PC-9 (cell line): ENCODE measurements at regions not wholly inside any gene's neighbourhood (a gene's known extent, or its start where the extent isn't known, plus 50 kb on each side); places are given as distances from the start of the nearest gene placed in this dataset.

Experiments
- BruUV-seq: library from RNA; stranded (reverse); fragments of 400-500 nt; replicated peaks from 2 replicates; lab custom pipeline; 2021; lab: Mats Ljungman, UMichigan
- CTCF ChIA-PET: fragments of 300-600 bp; sonication (Branson Sonifier 250); formaldehyde crosslinking; loops from one replicate; lab custom pipeline; 2022; ENCODE audit warnings: antibody characterized with exemption; lab: Charles Lee
- POLR2A ChIA-PET: fragments of 300-600 bp; sonication (Branson Sonifier 250); formaldehyde crosslinking; loops from one replicate; lab custom pipeline; 2022; ENCODE audit warnings: antibody characterized with exemption; ENCODE audit not compliant: unreplicated experiment; lab: Charles Lee
- DNase-seq, 2 experiments: peaks; one replicate each; pipeline versions ENCODE4 v3.0.0 to v3.0.0-alpha.2; 2015 to 2022; ENCODE audit warnings: mixed read lengths in 1 of 2
- H2AFZ ChIP-seq: fragments of 200-600 bp; sonication (generic); 2 replicates; pipeline ENCODE4 v1.8.1; 2017; ENCODE audit warnings: antibody characterized with exemption
- H3F3A ChIP-seq: fragments of 200-600 bp; sonication (generic); 2 replicates; pipeline ENCODE4 v1.8.1; 2017; ENCODE audit warnings: antibody characterized with exemption, mild to moderate bottlenecking, low read depth; ENCODE audit not compliant: insufficient read depth
- H3K27ac ChIP-seq: fragments of 200-600 bp; sonication (generic); 2 replicates; pipeline ENCODE4 v1.6.1; 2016; ENCODE audit warnings: mixed run types
- H3K27me3 ChIP-seq: fragments of 200-600 bp; sonication (generic); 2 replicates; pipeline ENCODE4 v1.6.1; 2016; ENCODE audit warnings: low read depth, mixed run types; ENCODE audit not compliant: insufficient read depth
- H3K36me3 ChIP-seq: fragments of 200-600 bp; sonication (generic); 2 replicates; pipeline ENCODE4 v1.6.1; 2016; ENCODE audit warnings: low read depth, mixed run types
- H3K4me1 ChIP-seq: fragments of 200-600 bp; sonication (generic); replicated peaks from 2 replicates; pipeline ENCODE4 v1.6.1; 2016; ENCODE audit warnings: mixed run types; ENCODE audit not compliant: insufficient read depth
- H3K4me2 ChIP-seq: fragments of 200-600 bp; sonication (generic); 2 replicates; pipeline ENCODE4 v1.6.1; 2017; ENCODE audit warnings: mixed run types
- H3K4me3 ChIP-seq: fragments of 200-600 bp; sonication (generic); 2 replicates; pipeline ENCODE4 v1.6.1; 2016; ENCODE audit warnings: mixed run types
- H3K79me2 ChIP-seq: fragments of 200-600 bp; sonication (generic); 2 replicates; pipeline ENCODE4 v1.6.1; 2017; ENCODE audit warnings: low read depth, mixed run types
- H3K9me2 ChIP-seq: fragments of 200-600 bp; sonication (generic); 2 replicates; pipeline ENCODE4 v1.8.1; 2017; ENCODE audit warnings: mild to moderate bottlenecking; ENCODE audit not compliant: insufficient read depth
- H3K9me3 ChIP-seq: fragments of 200-600 bp; sonication (generic); 2 replicates; pipeline ENCODE4 v1.8.1; 2016; ENCODE audit warnings: low read depth; ENCODE audit not compliant: insufficient read depth
- H4K20me1 ChIP-seq: fragments of 200-600 bp; sonication (generic); 2 replicates; pipeline ENCODE4 v1.8.1; 2017; ENCODE audit not compliant: insufficient read depth
- EZH2 ChIP-seq: fragments of 200-600 bp; sonication (generic); IDR thresholded peaks from 2 replicates; pipeline ENCODE4 v1.8.0; 2017; ENCODE audit warnings: antibody characterized with exemption, low read depth
- intact Hi-C: fragments of 100-400 bp; cut with micrococcal nuclease; formaldehyde crosslinking; loops from one replicate; pipeline ENCODE4 v1.10.0; 2022; ENCODE audit not compliant: unreplicated experiment
- TF ChIP-seq, protein P1 (sequence below): fragments of 200-600 bp; sonication (generic); conservative IDR thresholded peaks from 2 replicates; pipeline ENCODE4 v1.6.1; 2017; ENCODE audit warnings: mixed run types, antibody characterized with exemption, mild to moderate bottlenecking, moderate library complexity

DNA sequence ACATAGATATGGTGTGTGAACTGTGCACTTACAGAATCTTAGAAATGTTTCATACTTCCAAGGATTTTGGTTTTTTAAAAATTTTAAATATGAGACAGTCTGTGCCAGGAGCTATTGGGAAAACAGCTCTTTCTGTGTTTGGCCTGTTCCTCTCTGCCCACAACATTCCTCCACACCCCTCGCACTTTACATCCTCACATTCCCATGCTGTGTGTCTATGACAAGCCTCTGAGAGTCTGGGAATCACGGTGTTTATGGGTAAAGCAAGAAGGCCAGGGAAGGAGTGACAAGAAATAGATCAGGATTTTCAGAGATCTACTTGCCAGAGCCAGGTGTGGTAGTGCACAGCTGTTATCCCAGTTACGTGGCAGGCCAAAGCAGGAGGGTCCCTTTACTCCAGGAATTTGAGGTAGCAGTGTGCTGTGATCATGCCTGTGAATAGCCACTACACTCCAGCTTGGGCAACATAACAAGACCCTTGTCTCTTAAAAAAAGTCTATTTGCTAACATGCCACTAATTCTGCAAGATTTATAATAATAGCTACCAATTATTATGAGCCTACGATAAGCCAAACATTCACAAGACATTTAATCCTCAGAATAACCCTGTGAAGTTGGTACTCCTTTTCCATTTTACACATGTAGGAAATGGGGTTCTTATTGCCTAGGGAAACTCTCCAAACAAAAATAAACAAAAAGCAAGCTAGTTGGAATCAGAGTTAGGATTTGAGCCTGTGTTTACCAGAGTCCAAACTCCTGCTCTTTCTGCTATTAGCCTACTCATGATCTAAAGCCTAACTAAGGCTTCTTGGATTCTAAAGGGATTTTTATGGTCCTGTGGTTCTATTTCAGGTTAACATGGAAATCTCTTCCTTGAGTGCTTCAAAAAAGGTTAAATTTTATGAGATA is 168.3 kb upstream of the SP8 start:
- CTCF ChIA-PET, result no interaction called here
- no peak for TF ChIP-seq EZH2
- TF ChIP-seq, protein P1, sequence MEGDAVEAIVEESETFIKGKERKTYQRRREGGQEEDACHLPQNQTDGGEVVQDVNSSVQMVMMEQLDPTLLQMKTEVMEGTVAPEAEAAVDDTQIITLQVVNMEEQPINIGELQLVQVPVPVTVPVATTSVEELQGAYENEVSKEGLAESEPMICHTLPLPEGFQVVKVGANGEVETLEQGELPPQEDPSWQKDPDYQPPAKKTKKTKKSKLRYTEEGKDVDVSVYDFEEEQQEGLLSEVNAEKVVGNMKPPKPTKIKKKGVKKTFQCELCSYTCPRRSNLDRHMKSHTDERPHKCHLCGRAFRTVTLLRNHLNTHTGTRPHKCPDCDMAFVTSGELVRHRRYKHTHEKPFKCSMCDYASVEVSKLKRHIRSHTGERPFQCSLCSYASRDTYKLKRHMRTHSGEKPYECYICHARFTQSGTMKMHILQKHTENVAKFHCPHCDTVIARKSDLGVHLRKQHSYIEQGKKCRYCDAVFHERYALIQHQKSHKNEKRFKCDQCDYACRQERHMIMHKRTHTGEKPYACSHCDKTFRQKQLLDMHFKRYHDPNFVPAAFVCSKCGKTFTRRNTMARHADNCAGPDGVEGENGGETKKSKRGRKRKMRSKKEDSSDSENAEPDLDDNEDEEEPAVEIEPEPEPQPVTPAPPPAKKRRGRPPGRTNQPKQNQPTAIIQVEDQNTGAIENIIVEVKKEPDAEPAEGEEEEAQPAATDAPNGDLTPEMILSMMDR, result no peak
- Histone ChIP-seq H3K27me3 (no peaks in the 10 kb centered on the region), H3K27ac (no peak overlapping the region), H4K20me1 (no peaks in the 10 kb centered on the region), H3K79me2 (no peaks in the 10 kb centered on the region), H3K4me3 (no peak overlapping the region), H2AFZ (no peak overlapping the region), H3K4me1 (peaks cover 25% of the 10 kb centered on the region), H3K36me3 (no peaks in the 10 kb centered on the region), H3K9me3 (no peaks in the 10 kb centered on the region), H3F3A (peaks cover 18% of the 10 kb centered on the region), H3K9me2 (no peaks in the 10 kb centered on the region), H3K4me2 (no peak overlapping the region)
- intact Hi-C loops, result no loop called here
- no peak for DNase-seq
- POLR2A ChIA-PET, result no interaction called here
- BruUV-seq, result no TSS peak

DNA sequence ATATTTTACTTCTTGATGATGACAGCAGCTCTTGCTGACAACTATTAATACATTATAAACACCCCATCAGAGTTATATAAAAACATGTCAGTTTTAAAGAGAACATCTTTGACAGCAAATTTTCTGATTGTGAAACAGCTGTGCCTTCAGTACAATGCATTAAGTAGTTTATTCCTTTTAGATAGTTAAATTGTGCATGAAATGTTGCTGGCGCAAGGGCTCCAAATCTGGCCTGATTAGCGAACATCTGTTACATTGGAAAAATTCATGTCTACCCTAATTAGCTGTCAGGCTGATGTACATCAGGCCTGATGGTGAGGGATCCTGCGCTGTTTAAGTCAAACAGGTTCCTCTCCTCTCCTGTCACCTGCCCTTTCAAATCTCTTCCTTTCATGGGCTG is 171.9 kb upstream of the SP8 start:
- no peak for DNase-seq
- H3K9me2 ChIP-seq, result no peaks in the 10 kb centered on the region
- peak overlapping the region; percentile 27; the same call in 1 of the 2 replicates for H3K4me3 ChIP-seq
- ChIA-PET CTCF (no interaction called here), POLR2A (interaction anchor here (0.6 kb wide), 1 partner anchor 53 kb away, joined by 3 read pairs; no protein-coding TSS in a partner anchor)
- H3K9me3 ChIP-seq, result no peaks in the 10 kb centered on the region
- no peaks in the 10 kb centered on the region for H3K27me3 ChIP-seq
- H3K4me2 ChIP-seq, result peak overlapping the region; percentile 65
- peaks cover 20% of the 10 kb centered on the region for H3F3A ChIP-seq
- no peaks in the 10 kb centered on the region for H3K79me2 ChIP-seq
- peaks cover 27% of the 10 kb centered on the region for H3K4me1 ChIP-seq
- H3K36me3 ChIP-seq, result no peaks in the 10 kb centered on the region
- peak overlapping the region; percentile 45; the same call in 1 of the 2 replicates for H3K27ac ChIP-seq
- no peaks in the 10 kb centered on the region for H4K20me1 ChIP-seq
- intact Hi-C loops, result no loop called here
- TF ChIP-seq EZH2, result no peak
- TF ChIP-seq, protein P1, result no peak
- no TSS peak for BruUV-seq
- H2AFZ ChIP-seq, result peak overlapping the region; percentile 43; the same call in 1 of the 2 replicates

DNA sequence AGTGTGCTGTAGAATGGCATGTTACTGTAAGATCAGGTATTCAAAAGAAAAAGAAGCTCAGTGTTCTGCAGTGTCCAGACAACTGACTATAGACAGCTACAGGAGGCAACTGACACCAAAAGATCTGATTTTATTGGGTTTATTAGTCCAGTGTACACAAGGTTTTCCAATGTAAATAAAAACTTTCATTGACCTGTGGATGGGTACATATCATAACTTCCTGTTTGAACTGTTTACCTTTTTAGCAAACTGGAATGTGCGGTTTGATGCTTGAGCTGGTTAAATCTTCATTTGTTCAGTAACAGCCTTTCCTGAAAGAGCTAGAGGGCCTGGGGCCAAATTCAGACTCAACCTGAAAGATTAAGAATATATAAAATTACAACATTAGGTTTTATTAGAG is 172.6 kb upstream of the SP8 start:
- CTCF ChIA-PET, result no interaction called here
- peak overlapping the region; percentile 65 for H3K4me2 ChIP-seq
- no TSS peak for BruUV-seq
- DNase-seq, result peak in 1 of 2 experiments; percentile 97
- no peaks in the 10 kb centered on the region for H3K9me3 ChIP-seq
- H3K36me3 ChIP-seq, result no peaks in the 10 kb centered on the region
- intact Hi-C loops, result no loop called here
- H3K27me3 ChIP-seq, result no peaks in the 10 kb centered on the region
- H3F3A ChIP-seq, result peaks cover 20% of the 10 kb centered on the region
- no peaks in the 10 kb centered on the region for H4K20me1 ChIP-seq
- peak overlapping the region; percentile 43; the same call in 1 of the 2 replicates for H2AFZ ChIP-seq
- peak overlapping the region; percentile 27; the same call in 1 of the 2 replicates for H3K4me3 ChIP-seq
- peaks cover 27% of the 10 kb centered on the region for H3K4me1 ChIP-seq
- POLR2A ChIA-PET, result interaction anchor here (0.6 kb wide), 1 partner anchor 52 kb away, joined by 3 read pairs; no protein-coding TSS in a partner anchor
- peak overlapping the region; percentile 45 for H3K27ac ChIP-seq
- TF ChIP-seq, protein P1, result no peak
- TF ChIP-seq EZH2, result no peak
- H3K79me2 ChIP-seq, result no peaks in the 10 kb centered on the region
- H3K9me2 ChIP-seq, result no peaks in the 10 kb centered on the region
